ENCODE measurements at regions not wholly inside any gene's neighbourhood (a gene's known extent, or its start where the extent isn't known, plus 50 kb on each side); places are given as distances from the start of the nearest gene placed in this dataset.

- Histone ChIP-seq H3K9me3 (no peaks in the 10 kb centered on the region), H3K27ac (no peak overlapping the region), H3K36me3 (no peaks in the 10 kb centered on the region), H3K27me3 (no peaks in the 10 kb centered on the region), H3K4me3 (no peak overlapping the region), H3K4me1 (no peaks in the 10 kb centered on the region)
- TF ChIP-seq CTCF (IDR thresholded peaks at IDR 0.05): no peak
- intact Hi-C loops (cut with DNase I): no loop called here
- no peak for DNase-seq (ENCODE audit: low spot score in 2 of 2)
Observed at GRCh38 chr2:120533625-120534024, 187.7 kb downstream of the INHBB start.

GRCh38 chr2:120534457-120534856 lies 188.5 kb downstream of the INHBB start:
- Histone ChIP-seq H3K9me3 (no peaks in the 10 kb centered on the region), H3K4me1 (peaks cover 0 to 2% of the 10 kb centered on the region in 2 donors), H3K36me3 (no peaks in the 10 kb centered on the region), H3K27me3 (no peaks in the 10 kb centered on the region), H3K4me3 (no peak overlapping the region), H3K27ac (no peak overlapping the region)
- intact Hi-C loops (cut with DNase I): no loop called here
- no peak for TF ChIP-seq CTCF (IDR thresholded peaks at IDR 0.05)
- no peak for DNase-seq (ENCODE audit: low spot score in 2 of 2)

GRCh38 chr2:120535081-120535480 lies 189.1 kb downstream of the INHBB start:
- Histone ChIP-seq H3K4me1 (peaks cover 0 to 8% of the 10 kb centered on the region in 2 donors), H3K27me3 (no peaks in the 10 kb centered on the region), H3K36me3 (no peaks in the 10 kb centered on the region), H3K4me3 (no peak overlapping the region), H3K27ac (no peak overlapping the region), H3K9me3 (no peaks in the 10 kb centered on the region)
- no peak for TF ChIP-seq CTCF (IDR thresholded peaks at IDR 0.05)
- intact Hi-C loops (cut with DNase I): no loop called here
- DNase-seq (ENCODE audit: low spot score in 2 of 2): no peak

- Histone ChIP-seq H3K4me1 (peaks cover 5 to 17% of the 10 kb centered on the region in 2 donors), H3K4me3 (no peak overlapping the region), H3K27ac (no peak overlapping the region), H3K27me3 (no peaks in the 10 kb centered on the region), H3K9me3 (no peaks in the 10 kb centered on the region), H3K36me3 (no peaks in the 10 kb centered on the region)
- intact Hi-C loops (cut with DNase I): no loop called here
- TF ChIP-seq CTCF (IDR thresholded peaks at IDR 0.05): no peak
- no peak for DNase-seq (ENCODE audit: low spot score in 2 of 2)
Observed at GRCh38 chr2:120536141-120536540, 190.2 kb downstream of the INHBB start.

- no peaks in the 10 kb centered on the region for H3K27me3 ChIP-seq
- no peak overlapping the region for H3K27ac ChIP-seq
- no peak for TF ChIP-seq CTCF (IDR thresholded peaks at IDR 0.05)
- intact Hi-C loops (cut with DNase I): no loop called here
- H3K4me1 ChIP-seq: peaks cover 10 to 19% of the 10 kb centered on the region in 2 donors
- DNase-seq (ENCODE audit: low spot score in 2 of 2): no peak
- no peaks in the 10 kb centered on the region for H3K9me3 ChIP-seq
- no peaks in the 10 kb centered on the region for H3K36me3 ChIP-seq
- no peak overlapping the region for H3K4me3 ChIP-seq
Observed at GRCh38 chr2:120538691-120539423, 192.9 kb downstream of the INHBB start.

Measured in ascending aorta (tissue), 2 donors.